Psoas muscle (tissue), 7 donors: ENCODE measurements at regions not wholly inside any gene's neighbourhood (a gene's known extent, or its start where the extent isn't known, plus 50 kb on each side); places are given as distances from the start of the nearest gene placed in this dataset.

Experiments used
- ATAC-seq, 4 donors: fragments of 200-7000 bp; cut with Tn5 transposase; one replicate each; pipeline ENCODE4 v1.9.1; 2020; ENCODE audit warnings: moderate library complexity in 3 of 4, mild to moderate bottlenecking in 2 of 4
- DNase-seq, 2 donors: peaks; one replicate each; pipeline ENCODE4 v3.0.0-alpha.2; 2020
- H3K27ac ChIP-seq: fragments of 200-600 bp; one replicate; pipeline ENCODE4 v1.8.0; 2022
- H3K27me3 ChIP-seq, 3 donors: fragments of 200-600 bp in 1 of 3; one replicate each; pipeline versions ENCODE4 v1.6.1 to v1.8.0; 2013 to 2022; ENCODE audit warnings: low read length in 2 of 3, mild to moderate bottlenecking in 2 of 3, moderate library complexity in 1 of 3; ENCODE audit not compliant: insufficient read depth in 3 of 3
- H3K36me3 ChIP-seq, 2 donors: fragments of 200-600 bp in 1 of 2; one replicate each; pipeline versions ENCODE4 v1.6.1 to v1.8.0; 2013 to 2022; ENCODE audit warnings: low read depth in 1 of 2, mild to moderate bottlenecking in 1 of 2, moderate library complexity in 1 of 2; ENCODE audit not compliant: insufficient read depth in 1 of 2
- H3K4me1 ChIP-seq: fragments of 200-600 bp; one replicate; pipeline ENCODE4 v1.8.0; 2022
- H3K4me3 ChIP-seq: fragments of 200-600 bp; one replicate; pipeline ENCODE4 v1.8.0; 2022; ENCODE audit warnings: mild to moderate bottlenecking
- H3K9me3 ChIP-seq: fragments of 200-600 bp; one replicate; pipeline ENCODE4 v1.8.0; 2022
- CTCF ChIP-seq: fragments of 200-600 bp; IDR thresholded peaks from one replicate; pipeline ENCODE4 v1.8.0; 2022; ENCODE audit warnings: antibody characterized with exemption
- WGBS, 3 donors: extraction: QIAGEN DNeasy Blood & Tissue Kit; methylation state at CpG; one replicate each; pipeline versions ENCODE4 v1.1.6 to v1.1.7; 2013; 5-methylcytosine and 5-hydroxymethylcytosine counted together
- intact Hi-C, 2 donors: fragments of 100-400 bp; cut with DNase I; formaldehyde crosslinking; loops; one replicate each; pipeline versions ENCODE4 v1.11.0 to v1.14.2; 2022
- donor health status: healthy with polysubstance abuse.
- donor health status: DM: no; HTN: no; CAD: no; lungs with moderate emphysema.
- donor health status: Bipolar disorder and iron deficiency.
- donor health status: healthy.
- donor health status: DM: yes; HTN: yes; CAD: no.
- donor health status: DM: no; HTN: no; CAD: no.
- donor health status: DM: yes; HTN: yes; CAD: no.

GRCh38 chr21:41108668-41109585 lies 59.0 kb upstream of the BACE2 start:
- intact Hi-C loops, result loop anchor here in 1 of 2 donors (2.0 to 10.0 kb wide), 2 partner anchors 26 to 64 kb away; no protein-coding TSS in a partner anchor
- TF ChIP-seq CTCF, result no peak
- WGBS, 3 donors, result 64 to 72% (median 67%) methylated on average over 17 of the region's 17 CpGs

GRCh38 chr21:41110161-41110560 lies 57.8 kb upstream of the BACE2 start:
- peaks cover 0 to 2% (median 0%) of the 10 kb centered on the region in 3 donors for H3K27me3 ChIP-seq
- no peaks in the 10 kb centered on the region for H3K9me3 ChIP-seq
- H3K36me3 ChIP-seq, result no peaks in the 10 kb centered on the region
- ATAC-seq (no peak), DNase-seq (no peak)
- no peak overlapping the region for H3K27ac ChIP-seq
- intact Hi-C loops, result no loop called here
- H3K4me1 ChIP-seq, result no peaks in the 10 kb centered on the region
- TF ChIP-seq CTCF, result no peak
- no peak overlapping the region for H3K4me3 ChIP-seq
- 74 to 85% (median 78%) methylated on average over 8 of the region's 8 CpGs for WGBS, 3 donors

More at GRCh38 chr21:41108668-41109585, 59.0 kb upstream of the BACE2 start:
- H3K27ac ChIP-seq, result no peak overlapping the region
- DNase-seq, result no peak
- peaks cover 0 to 7% (median 2%) of the 10 kb centered on the region in 3 donors for H3K27me3 ChIP-seq
- H3K4me3 ChIP-seq, result no peak overlapping the region
- H3K36me3 ChIP-seq, result no peaks in the 10 kb centered on the region
- no peak for ATAC-seq
- no peaks in the 10 kb centered on the region for H3K4me1 ChIP-seq
- no peaks in the 10 kb centered on the region for H3K9me3 ChIP-seq

GRCh38 chr21:41110664-41111063 lies 57.3 kb upstream of the BACE2 start:
- DNase-seq (no peak), ATAC-seq (no peak)
- no peaks in the 10 kb centered on the region for H3K9me3 ChIP-seq
- H3K4me3 ChIP-seq, result no peak overlapping the region
- intact Hi-C loops, result no loop called here
- no peak overlapping the region for H3K27ac ChIP-seq
- H3K4me1 ChIP-seq, result no peaks in the 10 kb centered on the region
- 90 to 93% (median 92%) methylated on average over 5 of the region's 5 CpGs for WGBS, 3 donors
- H3K27me3 ChIP-seq, result peaks cover 0 to 2% (median 0%) of the 10 kb centered on the region in 3 donors
- no peaks in the 10 kb centered on the region for H3K36me3 ChIP-seq
- TF ChIP-seq CTCF, result no peak

GRCh38 chr21:41111681-41112080 lies 56.3 kb upstream of the BACE2 start:
- no peaks in the 10 kb centered on the region for H3K4me1 ChIP-seq
- TF ChIP-seq CTCF, result no peak
- H3K27me3 ChIP-seq, result peaks cover 0 to 2% (median 0%) of the 10 kb centered on the region in 3 donors
- WGBS, 3 donors, result 77 to 85% (median 85%) methylated on average over 11 of the region's 11 CpGs
- H3K36me3 ChIP-seq, result no peaks in the 10 kb centered on the region
- DNase-seq, result no peak
- H3K9me3 ChIP-seq, result no peaks in the 10 kb centered on the region
- no peak overlapping the region for H3K27ac ChIP-seq
- H3K4me3 ChIP-seq, result no peak overlapping the region
- intact Hi-C loops, result no loop called here
- ATAC-seq, result no peak
